ENCODE measurements at regions not wholly inside any gene's neighbourhood (a gene's known extent, or its start where the extent isn't known, plus 50 kb on each side); places are given as distances from the start of the nearest gene placed in this dataset.

DNA sequence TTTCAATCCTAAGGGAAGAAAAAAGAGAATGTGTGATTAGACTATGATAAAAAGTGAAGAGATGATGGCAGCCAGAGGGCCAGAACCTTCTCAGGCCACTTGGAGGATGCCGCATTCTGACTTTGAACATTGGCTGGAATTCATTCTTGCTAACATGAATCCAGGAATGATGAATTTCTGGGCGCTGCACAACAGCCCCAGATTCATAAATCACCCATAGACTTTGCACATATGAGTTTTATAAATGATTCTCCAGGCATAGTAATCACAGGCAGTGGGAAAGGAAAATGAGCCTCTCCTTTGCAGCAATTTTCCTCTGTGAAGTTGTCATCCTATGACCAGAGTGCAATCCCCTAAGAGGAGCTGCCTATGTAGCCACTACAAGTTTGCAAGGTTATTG is 555.4 kb downstream of the KCTD12 start:
- H3K27me3 ChIP-seq (ENCODE audit: insufficient read depth, low read length) = no peaks in the 10 kb centered on the region

DNA sequence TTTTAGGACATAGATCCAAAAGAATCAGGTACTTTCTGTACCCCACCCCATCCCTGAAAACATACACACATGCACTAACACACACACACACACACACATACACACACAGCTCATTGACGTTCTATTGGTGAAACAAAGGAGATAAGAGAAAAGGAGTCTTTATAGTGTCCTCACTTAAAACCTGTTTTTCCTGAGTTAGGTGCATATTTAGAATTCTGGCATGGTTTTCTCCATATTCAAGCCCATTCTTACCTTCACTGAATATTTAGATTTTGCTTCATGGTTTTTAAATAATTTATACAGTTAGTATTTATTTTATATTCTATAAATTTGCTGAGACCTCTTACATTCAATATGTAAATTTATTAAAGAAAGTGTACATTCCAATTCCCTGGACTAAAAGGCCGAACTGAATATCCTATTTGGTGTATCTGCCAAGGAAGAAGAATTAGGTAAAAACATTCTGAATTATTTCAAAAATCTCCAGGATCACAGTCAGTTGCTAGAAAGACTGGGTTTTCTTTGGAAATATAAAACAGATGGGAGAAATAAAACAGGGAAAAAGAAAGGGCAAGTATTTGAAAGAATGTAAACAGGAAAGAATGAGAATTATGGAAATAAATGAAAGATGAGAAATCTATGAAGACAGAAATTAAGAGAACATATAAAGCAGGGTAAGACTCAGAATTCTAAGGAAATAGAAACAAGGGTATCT is 556.2 kb downstream of the KCTD12 start:
- no peak overlapping the region for H3K9ac ChIP-seq (ENCODE audit: low read length)
- no peak overlapping the region for H3K18ac ChIP-seq (ENCODE audit: low read length)
- H3K36me3 ChIP-seq (ENCODE audit: control insufficient read depth in 1 of 2, insufficient read depth in 2 of 2, low read length in 2 of 2) = no peaks in the 10 kb centered on the region
- H3K4me3 ChIP-seq (ENCODE audit: low read depth, low read length) = no peak overlapping the region
- H3K4me1 ChIP-seq (ENCODE audit: control insufficient read depth in 1 of 2, insufficient read depth in 2 of 2, low read length in 2 of 2) = no peaks in the 10 kb centered on the region
- no peak overlapping the region for H4K91ac ChIP-seq (ENCODE audit: low read depth, low read length)
- peak; percentile 11 to 60 for DNase-seq
- WGBS (ENCODE audit: extremely low coverage, insufficient coverage, insufficient read length) = no CpG with 5 or more reads among the region's 2 CpGs
- H3K14ac ChIP-seq (ENCODE audit: low read length) = no peak overlapping the region
- no peak overlapping the region for H2BK5ac ChIP-seq (ENCODE audit: low read depth, low read length, poor library complexity)
- H2BK12ac ChIP-seq (ENCODE audit: low read length) = no peak overlapping the region
- no peaks in the 10 kb centered on the region for H3K79me1 ChIP-seq (ENCODE audit: low read length)
- no peak overlapping the region for H3K4me2 ChIP-seq (ENCODE audit: low read length)
- H4K12ac ChIP-seq (ENCODE audit: low read depth, low read length) = no peak overlapping the region
- no peak overlapping the region for H3K23ac ChIP-seq (ENCODE audit: low read length)
- H3K27me3 ChIP-seq (ENCODE audit: insufficient read depth, low read length) = no peaks in the 10 kb centered on the region
- H3K79me2 ChIP-seq (ENCODE audit: control insufficient read depth, insufficient read depth, low read length, poor library complexity) = no peaks in the 10 kb centered on the region
- no peaks in the 10 kb centered on the region for H3K9me3 ChIP-seq (ENCODE audit: insufficient read depth, low read depth, low read length)
- H3K27ac ChIP-seq (ENCODE audit: low read depth, low read length) = no peak overlapping the region
- no peak overlapping the region for H2AFZ ChIP-seq (ENCODE audit: insufficient read depth, low read length, poor library complexity)
- no peak overlapping the region for H2AK5ac ChIP-seq (ENCODE audit: low read length)
- H4K8ac ChIP-seq (ENCODE audit: low read depth, low read length) = no peak overlapping the region
- H2BK120ac ChIP-seq (ENCODE audit: insufficient read depth, low read length, poor library complexity) = no peak overlapping the region
- H3K4ac ChIP-seq (ENCODE audit: low read depth, low read length) = no peak overlapping the region

More for the DNA sequence above, 555.4 kb downstream of the KCTD12 start:
- no peak overlapping the region for H4K12ac ChIP-seq (ENCODE audit: low read depth, low read length)
- no peak overlapping the region for H2BK12ac ChIP-seq (ENCODE audit: low read length)
- H3K27ac ChIP-seq (ENCODE audit: low read depth, low read length) = no peak overlapping the region
- H3K18ac ChIP-seq (ENCODE audit: low read length) = no peak overlapping the region
- WGBS (ENCODE audit: extremely low coverage, insufficient coverage, insufficient read length) = no CpG with 5 or more reads among the region's 2 CpGs
- H3K4me2 ChIP-seq (ENCODE audit: low read length) = no peak overlapping the region
- H2BK120ac ChIP-seq (ENCODE audit: insufficient read depth, low read length, poor library complexity) = no peak overlapping the region
- no peak for DNase-seq
- H3K9me3 ChIP-seq (ENCODE audit: insufficient read depth, low read depth, low read length) = no peaks in the 10 kb centered on the region
- H2AFZ ChIP-seq (ENCODE audit: insufficient read depth, low read length, poor library complexity) = no peak overlapping the region
- no peak overlapping the region for H4K8ac ChIP-seq (ENCODE audit: low read depth, low read length)
- H3K23ac ChIP-seq (ENCODE audit: low read length) = no peak overlapping the region
- H3K79me1 ChIP-seq (ENCODE audit: low read length) = no peaks in the 10 kb centered on the region
- no peak overlapping the region for H2BK5ac ChIP-seq (ENCODE audit: low read depth, low read length, poor library complexity)
- no peaks in the 10 kb centered on the region for H3K4me1 ChIP-seq (ENCODE audit: control insufficient read depth in 1 of 2, insufficient read depth in 2 of 2, low read length in 2 of 2)
- H3K9ac ChIP-seq (ENCODE audit: low read length) = no peak overlapping the region
- no peak overlapping the region for H2AK5ac ChIP-seq (ENCODE audit: low read length)
- no peak overlapping the region for H3K4ac ChIP-seq (ENCODE audit: low read depth, low read length)
- H3K79me2 ChIP-seq (ENCODE audit: control insufficient read depth, insufficient read depth, low read length, poor library complexity) = no peaks in the 10 kb centered on the region
- no peak overlapping the region for H3K14ac ChIP-seq (ENCODE audit: low read length)
- no peak overlapping the region for H4K91ac ChIP-seq (ENCODE audit: low read depth, low read length)
- H3K36me3 ChIP-seq (ENCODE audit: control insufficient read depth in 1 of 2, insufficient read depth in 2 of 2, low read length in 2 of 2) = no peaks in the 10 kb centered on the region
- no peak overlapping the region for H3K4me3 ChIP-seq (ENCODE audit: low read depth, low read length)

DNA sequence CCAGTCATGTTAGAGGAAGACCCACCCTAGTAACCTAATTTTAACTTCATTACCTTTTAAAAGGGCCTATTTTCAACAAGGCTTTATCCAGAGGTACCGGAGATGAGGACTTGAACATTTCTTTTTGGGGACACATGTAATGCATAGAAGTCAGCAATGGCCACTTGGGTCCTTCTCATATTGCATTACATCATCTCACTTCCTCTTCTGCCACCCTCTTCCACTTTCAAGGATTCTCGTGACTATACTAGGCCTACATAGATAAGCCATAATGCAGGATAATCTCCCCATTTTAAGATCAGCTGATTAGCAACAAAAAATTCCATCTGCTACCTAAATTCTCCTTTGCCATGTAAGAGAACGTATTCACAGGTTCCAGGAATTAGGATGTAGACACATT is 557.2 kb downstream of the KCTD12 start:
- Histone ChIP-seq H3K27me3 (ENCODE audit: insufficient read depth, low read length) (no peaks in the 10 kb centered on the region), H3K9ac (ENCODE audit: low read length) (no peak overlapping the region), H4K91ac (ENCODE audit: low read depth, low read length) (no peak overlapping the region), H4K12ac (ENCODE audit: low read depth, low read length) (no peak overlapping the region), H3K18ac (ENCODE audit: low read length) (no peak overlapping the region), H3K14ac (ENCODE audit: low read length) (no peak overlapping the region), H3K79me1 (ENCODE audit: low read length) (no peaks in the 10 kb centered on the region), H3K36me3 (ENCODE audit: control insufficient read depth in 1 of 2, insufficient read depth in 2 of 2, low read length in 2 of 2) (no peaks in the 10 kb centered on the region), H3K23ac (ENCODE audit: low read length) (no peak overlapping the region), H4K8ac (ENCODE audit: low read depth, low read length) (no peak overlapping the region), H2AFZ (ENCODE audit: insufficient read depth, low read length, poor library complexity) (no peak overlapping the region), H3K27ac (ENCODE audit: low read depth, low read length) (no peak overlapping the region), H2BK120ac (ENCODE audit: insufficient read depth, low read length, poor library complexity) (no peak overlapping the region), H3K4me2 (ENCODE audit: low read length) (no peak overlapping the region), H3K4ac (ENCODE audit: low read depth, low read length) (no peak overlapping the region), H3K4me3 (ENCODE audit: low read depth, low read length) (no peak overlapping the region), H2AK5ac (ENCODE audit: low read length) (no peak overlapping the region), H2BK12ac (ENCODE audit: low read length) (no peak overlapping the region), H3K4me1 (ENCODE audit: control insufficient read depth in 1 of 2, insufficient read depth in 2 of 2, low read length in 2 of 2) (no peaks in the 10 kb centered on the region), H3K9me3 (ENCODE audit: insufficient read depth, low read depth, low read length) (no peaks in the 10 kb centered on the region), H3K79me2 (ENCODE audit: control insufficient read depth, insufficient read depth, low read length, poor library complexity) (no peaks in the 10 kb centered on the region), H2BK5ac (ENCODE audit: low read depth, low read length, poor library complexity) (no peak overlapping the region)
- WGBS (ENCODE audit: extremely low coverage, insufficient coverage, insufficient read length) = no CpG with 5 or more reads among the region's 3 CpGs
- DNase-seq = no peak

DNA sequence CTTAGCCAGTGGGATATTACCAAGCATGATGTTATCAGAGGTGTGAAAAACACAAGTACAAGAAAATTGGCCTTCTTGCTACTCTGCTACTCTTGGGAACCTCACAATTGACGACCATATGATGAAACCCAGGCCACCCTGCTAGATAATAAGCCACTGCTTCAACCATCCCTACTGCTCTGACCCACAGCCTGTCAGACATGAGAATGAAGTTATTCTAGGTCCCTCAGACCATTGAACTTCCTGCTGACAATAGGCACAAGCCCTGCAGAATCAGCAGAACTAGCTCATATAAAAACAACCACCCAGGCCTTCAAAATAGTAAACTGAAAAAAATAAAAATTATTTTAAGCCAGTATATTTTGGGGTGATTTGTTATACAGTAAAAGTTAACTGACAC is 559.9 kb downstream of the KCTD12 start:
- H3K36me3 ChIP-seq (ENCODE audit: control insufficient read depth in 1 of 2, insufficient read depth in 2 of 2, low read length in 2 of 2) = no peaks in the 10 kb centered on the region
- no peak overlapping the region for H3K4me3 ChIP-seq (ENCODE audit: low read depth, low read length)
- no peaks in the 10 kb centered on the region for H3K4me1 ChIP-seq (ENCODE audit: control insufficient read depth in 1 of 2, insufficient read depth in 2 of 2, low read length in 2 of 2)
- H3K79me2 ChIP-seq (ENCODE audit: control insufficient read depth, insufficient read depth, low read length, poor library complexity) = no peaks in the 10 kb centered on the region
- H3K4me2 ChIP-seq (ENCODE audit: low read length) = no peak overlapping the region
- H2BK12ac ChIP-seq (ENCODE audit: low read length) = no peak overlapping the region
- H2AFZ ChIP-seq (ENCODE audit: insufficient read depth, low read length, poor library complexity) = no peak overlapping the region
- no peaks in the 10 kb centered on the region for H3K9me3 ChIP-seq (ENCODE audit: insufficient read depth, low read depth, low read length)
- no CpG with 5 or more reads among the region's 1 CpG for WGBS (ENCODE audit: extremely low coverage, insufficient coverage, insufficient read length)
- H3K27ac ChIP-seq (ENCODE audit: low read depth, low read length) = no peak overlapping the region
- no peak overlapping the region for H2BK120ac ChIP-seq (ENCODE audit: insufficient read depth, low read length, poor library complexity)
- DNase-seq = no peak
- no peak overlapping the region for H4K12ac ChIP-seq (ENCODE audit: low read depth, low read length)
- H4K91ac ChIP-seq (ENCODE audit: low read depth, low read length) = no peak overlapping the region
- H3K18ac ChIP-seq (ENCODE audit: low read length) = no peak overlapping the region
- H3K79me1 ChIP-seq (ENCODE audit: low read length) = no peaks in the 10 kb centered on the region
- H3K14ac ChIP-seq (ENCODE audit: low read length) = no peak overlapping the region
- no peak overlapping the region for H3K23ac ChIP-seq (ENCODE audit: low read length)
- H3K27me3 ChIP-seq (ENCODE audit: insufficient read depth, low read length) = no peaks in the 10 kb centered on the region
- no peak overlapping the region for H2AK5ac ChIP-seq (ENCODE audit: low read length)
- no peak overlapping the region for H4K8ac ChIP-seq (ENCODE audit: low read depth, low read length)
- no peak overlapping the region for H3K9ac ChIP-seq (ENCODE audit: low read length)
- H3K4ac ChIP-seq (ENCODE audit: low read depth, low read length) = no peak overlapping the region
- H2BK5ac ChIP-seq (ENCODE audit: low read depth, low read length, poor library complexity) = no peak overlapping the region

Measured in trophoblast cell (in vitro differentiated cells and primary cell).